ENCODE measurements at regions not wholly inside any gene's neighbourhood (a gene's known extent, or its start where the extent isn't known, plus 50 kb on each side); places are given as distances from the start of the nearest gene placed in this dataset.

- no peak for TF ChIP-seq CTCF (IDR thresholded peaks at IDR 0.05; ENCODE audit: extremely low read depth, insufficient read depth, missing control alignments)
- in situ Hi-C loops (cut with MboI; ENCODE audit: low pct_unique_long_range_greater_than_20kb, low sequenced_read_pairs, unreplicated experiment), result no loop called here
- DNase-seq (ENCODE audit: low spot score), result no peak
Measured at GRCh38 chr7:115724400-115725056, 306.0 kb downstream of the TFEC start.

GRCh38 chr7:115722302-115722977, 308.1 kb downstream of the TFEC start:
- in situ Hi-C loops (cut with MboI; ENCODE audit: low pct_unique_long_range_greater_than_20kb, low sequenced_read_pairs, unreplicated experiment), result no loop called here
- no peak for DNase-seq (ENCODE audit: low spot score)
- no peak for TF ChIP-seq CTCF (IDR thresholded peaks at IDR 0.05; ENCODE audit: extremely low read depth, insufficient read depth, missing control alignments)

GRCh38 chr7:115721293-115722217, 309.0 kb downstream of the TFEC start:
- DNase-seq (ENCODE audit: low spot score), result no peak
- in situ Hi-C loops (cut with MboI; ENCODE audit: low pct_unique_long_range_greater_than_20kb, low sequenced_read_pairs, unreplicated experiment), result no loop called here
- TF ChIP-seq CTCF (IDR thresholded peaks at IDR 0.05; ENCODE audit: extremely low read depth, insufficient read depth, missing control alignments), result no peak

DNA sequence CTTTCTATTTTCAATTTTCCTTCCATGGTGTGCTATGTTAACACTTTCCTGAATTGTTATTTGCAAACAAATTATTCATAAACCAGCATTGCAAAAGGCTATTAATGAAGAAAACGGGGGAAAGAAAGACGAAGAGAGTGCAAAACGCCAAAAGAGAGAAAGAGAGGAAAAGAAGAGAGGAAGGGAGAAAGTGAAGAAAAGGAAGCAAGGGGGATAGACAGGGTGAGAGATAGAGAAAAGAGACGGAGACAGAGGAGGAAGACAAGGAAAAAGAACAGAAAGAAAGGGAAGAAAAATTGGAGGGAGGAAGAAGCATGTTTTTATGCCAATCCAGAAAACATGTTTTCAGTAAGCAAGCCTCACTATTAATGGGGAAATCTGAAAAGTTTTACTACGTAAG, 310.6 kb downstream of the TFEC start:
- no peak for TF ChIP-seq CTCF (IDR thresholded peaks at IDR 0.05; ENCODE audit: extremely low read depth, insufficient read depth, missing control alignments)
- DNase-seq (ENCODE audit: low spot score), result no peak

GRCh38 chr7:115709664-115710063, 320.9 kb downstream of the TFEC start:
- DNase-seq (ENCODE audit: low spot score), result no peak
- no peak for TF ChIP-seq CTCF (IDR thresholded peaks at IDR 0.05; ENCODE audit: extremely low read depth, insufficient read depth, missing control alignments)
- in situ Hi-C loops (cut with MboI; ENCODE audit: low pct_unique_long_range_greater_than_20kb, low sequenced_read_pairs, unreplicated experiment), result no loop called here

More for the DNA sequence above, 310.6 kb downstream of the TFEC start:
- in situ Hi-C loops (cut with MboI; ENCODE audit: low pct_unique_long_range_greater_than_20kb, low sequenced_read_pairs, unreplicated experiment), result no loop called here

GRCh38 chr7:115708013-115708341, 322.6 kb downstream of the TFEC start:
- in situ Hi-C loops (cut with MboI; ENCODE audit: low pct_unique_long_range_greater_than_20kb, low sequenced_read_pairs, unreplicated experiment), result no loop called here
- DNase-seq (ENCODE audit: low spot score), result no peak
- TF ChIP-seq CTCF (IDR thresholded peaks at IDR 0.05; ENCODE audit: extremely low read depth, insufficient read depth, missing control alignments), result no peak

All from GM13977 (cell line).